Breast epithelium (tissue), 3 donors: ENCODE measurements at regions not wholly inside any gene's neighbourhood (a gene's known extent, or its start where the extent isn't known, plus 50 kb on each side); places are given as distances from the start of the nearest gene placed in this dataset.

Experiments used
- POLR2AphosphoS5 ChIP-seq, 3 donors: sonication (generic); formaldehyde crosslinking; IDR thresholded peaks; one replicate each; pipeline ENCODE4 v1.6.1; 2017; ENCODE audit warnings: antibody characterized with exemption in 3 of 3
- TF ChIP-seq, protein P1 (sequence below), 3 donors: fragments of 450-650 bp; IDR thresholded peaks; one replicate each; pipeline ENCODE4 v1.5.1; 2016 to 2017; ENCODE audit warnings: antibody characterized with exemption in 3 of 3, mild to moderate bottlenecking in 3 of 3, moderate library complexity in 3 of 3

DNA sequence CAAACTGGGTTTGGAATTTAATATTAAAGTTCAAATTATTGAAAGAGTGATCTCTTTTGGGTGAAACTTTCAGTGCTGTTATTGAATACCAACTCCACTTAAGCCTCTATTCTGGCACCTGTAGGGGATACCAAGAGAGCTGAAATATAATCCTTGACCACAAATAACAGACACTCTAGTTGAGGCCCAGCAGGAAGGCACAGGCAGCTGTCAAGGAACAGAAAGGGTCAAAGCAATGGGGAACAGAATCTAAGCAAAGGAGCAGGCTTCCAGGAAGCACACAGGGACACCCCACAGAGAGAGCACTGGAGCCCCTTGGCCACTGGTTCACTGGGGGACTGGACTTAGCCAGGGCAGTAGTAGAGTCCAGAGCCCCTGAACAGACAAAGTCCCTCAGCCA is 120.9 kb upstream of the SFSWAP start:
- TF ChIP-seq, protein P1, sequence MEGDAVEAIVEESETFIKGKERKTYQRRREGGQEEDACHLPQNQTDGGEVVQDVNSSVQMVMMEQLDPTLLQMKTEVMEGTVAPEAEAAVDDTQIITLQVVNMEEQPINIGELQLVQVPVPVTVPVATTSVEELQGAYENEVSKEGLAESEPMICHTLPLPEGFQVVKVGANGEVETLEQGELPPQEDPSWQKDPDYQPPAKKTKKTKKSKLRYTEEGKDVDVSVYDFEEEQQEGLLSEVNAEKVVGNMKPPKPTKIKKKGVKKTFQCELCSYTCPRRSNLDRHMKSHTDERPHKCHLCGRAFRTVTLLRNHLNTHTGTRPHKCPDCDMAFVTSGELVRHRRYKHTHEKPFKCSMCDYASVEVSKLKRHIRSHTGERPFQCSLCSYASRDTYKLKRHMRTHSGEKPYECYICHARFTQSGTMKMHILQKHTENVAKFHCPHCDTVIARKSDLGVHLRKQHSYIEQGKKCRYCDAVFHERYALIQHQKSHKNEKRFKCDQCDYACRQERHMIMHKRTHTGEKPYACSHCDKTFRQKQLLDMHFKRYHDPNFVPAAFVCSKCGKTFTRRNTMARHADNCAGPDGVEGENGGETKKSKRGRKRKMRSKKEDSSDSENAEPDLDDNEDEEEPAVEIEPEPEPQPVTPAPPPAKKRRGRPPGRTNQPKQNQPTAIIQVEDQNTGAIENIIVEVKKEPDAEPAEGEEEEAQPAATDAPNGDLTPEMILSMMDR (IDR thresholded peaks at IDR 0.05): no peak
- no peak for TF ChIP-seq POLR2AphosphoS5 (IDR thresholded peaks at IDR 0.05)
